Ammon's horn (tissue), 1 donor: ENCODE measurements at regions not wholly inside any gene's neighbourhood (a gene's known extent, or its start where the extent isn't known, plus 50 kb on each side); places are given as distances from the start of the nearest gene placed in this dataset.

Source experiments
- DNase-seq: peaks from one replicate; pipeline ENCODE4 v3.0.0-alpha.2; 2016; ENCODE audit warnings: low spot score

DNA sequence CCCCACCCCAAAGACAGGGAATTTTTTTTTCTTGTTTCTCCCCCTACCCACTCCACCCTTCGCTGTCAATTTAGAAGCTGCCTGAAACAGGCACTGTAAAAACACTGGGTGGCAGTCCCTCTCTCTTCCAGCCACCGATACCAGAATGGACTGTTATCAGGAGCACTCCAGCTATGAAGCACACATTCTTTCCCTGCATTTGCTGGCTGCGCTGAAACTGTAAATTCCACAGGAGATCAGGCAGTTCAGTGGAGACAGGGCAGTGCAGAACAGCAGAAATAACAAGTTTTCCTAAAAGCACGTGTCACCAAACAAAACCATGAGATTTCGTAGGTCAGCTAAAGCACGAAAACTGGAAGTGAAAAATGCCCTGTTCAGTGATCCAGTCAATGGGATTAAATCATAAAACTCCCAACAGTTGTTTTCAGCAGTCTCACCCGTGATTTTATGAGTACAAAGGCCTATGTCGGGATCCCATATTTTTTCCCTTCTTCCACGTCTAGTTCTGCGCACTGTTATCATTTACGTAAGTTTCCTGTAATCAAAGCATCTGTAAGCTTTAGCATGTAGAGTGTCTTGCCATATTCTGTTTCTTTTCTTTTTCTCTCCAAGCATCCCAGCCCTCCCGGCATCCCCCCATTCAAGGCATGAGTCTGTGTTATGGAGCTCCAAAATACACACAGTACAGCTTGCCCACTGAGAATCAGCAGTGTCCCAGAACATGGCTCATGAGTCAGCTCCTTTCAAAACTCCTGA is 359.9 kb upstream of the EPHA7 start:
- DNase-seq = peak; percentile 68

- no peak for DNase-seq
These were observed 339.8 kb upstream of the EPHA7 start for GRCh38 chr6:93759190-93759589.

GRCh38 chr6:93751969-93752368 is 332.6 kb upstream of the EPHA7 start:
- DNase-seq = no peak

DNA sequence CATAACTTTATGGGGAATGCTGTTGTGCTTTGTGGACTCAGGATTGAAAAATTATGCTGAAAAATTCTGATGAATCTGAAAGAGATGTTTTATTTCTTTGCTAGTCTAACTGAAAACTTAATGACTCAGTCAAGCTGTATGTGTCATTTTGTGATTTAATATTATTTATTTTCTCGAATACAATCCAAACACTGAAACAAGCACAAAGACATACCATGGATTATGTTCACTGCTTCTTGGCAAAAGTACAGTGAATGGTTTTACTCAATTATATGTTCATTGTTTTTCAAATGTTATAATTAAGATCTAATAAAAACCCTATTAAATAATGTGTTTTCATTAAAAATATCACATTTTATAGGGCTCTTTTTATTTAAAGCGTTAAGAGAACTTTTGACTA is 330.6 kb upstream of the EPHA7 start:
- DNase-seq = no peak

DNA sequence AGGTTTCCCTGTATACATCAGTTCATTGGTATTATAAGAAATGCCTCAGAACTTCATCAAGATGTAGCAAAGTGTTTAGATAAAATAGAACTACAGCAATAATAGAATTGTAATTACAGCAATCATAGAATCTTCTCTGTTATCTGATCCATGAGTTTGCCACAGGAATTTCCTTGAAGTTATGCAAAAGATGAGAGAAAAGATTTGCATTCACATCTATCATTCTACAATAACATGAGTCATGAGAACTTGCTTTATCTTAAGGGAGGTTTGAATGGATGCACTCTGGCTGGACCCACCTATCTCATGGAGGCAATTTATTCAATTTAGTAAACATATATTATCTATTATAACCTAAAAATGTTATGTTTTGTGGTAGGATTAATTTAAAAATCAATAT is 329.8 kb upstream of the EPHA7 start:
- no peak for DNase-seq

DNA sequence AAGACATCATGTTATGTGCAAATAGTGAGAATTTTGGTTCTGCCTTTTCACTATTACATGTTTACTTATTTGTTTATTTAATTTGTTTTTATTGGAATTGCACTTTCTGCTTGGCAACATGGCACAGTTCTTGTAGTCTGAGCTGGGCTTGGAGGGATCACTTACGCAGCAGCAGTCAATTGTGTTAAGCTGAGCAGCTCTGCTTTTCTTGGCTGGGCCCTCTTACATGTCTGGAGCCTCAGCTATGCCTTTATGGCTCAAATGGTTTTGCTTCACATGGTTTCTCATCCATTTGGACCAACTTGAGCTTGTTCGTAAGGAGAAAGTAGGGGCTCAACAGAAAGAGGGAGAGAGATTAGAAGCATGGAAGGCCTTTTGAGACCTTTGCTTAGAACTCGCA is 327.5 kb upstream of the EPHA7 start:
- no peak for DNase-seq

DNA sequence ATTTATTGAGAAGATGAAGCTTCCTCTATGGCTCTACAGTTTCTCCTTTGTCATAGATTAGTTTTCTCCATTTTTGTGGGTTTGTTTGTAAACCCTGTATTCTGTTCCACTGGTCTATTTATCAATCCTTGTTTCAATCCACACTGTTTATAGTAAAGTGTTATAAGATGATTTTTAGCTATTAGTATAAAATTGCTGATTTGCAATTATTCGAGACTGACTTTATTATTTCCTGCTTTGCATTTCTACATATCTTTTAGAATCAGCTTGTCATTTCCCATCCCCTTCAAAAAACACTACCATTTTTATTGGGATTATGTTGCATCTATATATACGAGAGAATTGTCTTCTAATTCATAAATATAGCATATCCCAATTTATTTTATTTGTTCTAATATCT is 325.9 kb upstream of the EPHA7 start:
- no peak for DNase-seq

GRCh38 chr6:93735099-93735498 is 315.7 kb upstream of the EPHA7 start:
- DNase-seq = no peak

DNA sequence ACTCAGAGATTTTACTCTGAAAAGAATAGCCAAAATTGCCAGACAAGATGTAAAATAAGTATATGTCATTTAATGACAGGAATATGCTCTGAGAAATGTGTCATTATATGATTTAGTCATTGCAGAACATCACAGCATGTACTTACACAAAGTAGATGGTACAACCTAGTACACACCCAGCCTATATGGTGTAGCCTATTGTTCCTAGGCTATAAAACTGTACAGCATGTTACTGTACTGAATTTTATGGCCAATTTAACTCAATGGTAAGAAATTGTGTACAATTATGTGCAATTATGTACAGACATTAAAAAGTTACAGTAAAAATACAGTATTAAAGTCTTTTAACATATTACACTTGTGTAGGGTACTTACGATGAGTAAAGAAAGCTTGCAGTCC is 311.9 kb upstream of the EPHA7 start:
- DNase-seq = no peak

- DNase-seq = no peak
These were observed 308.8 kb upstream of the EPHA7 start for GRCh38 chr6:93728150-93728549.

DNA sequence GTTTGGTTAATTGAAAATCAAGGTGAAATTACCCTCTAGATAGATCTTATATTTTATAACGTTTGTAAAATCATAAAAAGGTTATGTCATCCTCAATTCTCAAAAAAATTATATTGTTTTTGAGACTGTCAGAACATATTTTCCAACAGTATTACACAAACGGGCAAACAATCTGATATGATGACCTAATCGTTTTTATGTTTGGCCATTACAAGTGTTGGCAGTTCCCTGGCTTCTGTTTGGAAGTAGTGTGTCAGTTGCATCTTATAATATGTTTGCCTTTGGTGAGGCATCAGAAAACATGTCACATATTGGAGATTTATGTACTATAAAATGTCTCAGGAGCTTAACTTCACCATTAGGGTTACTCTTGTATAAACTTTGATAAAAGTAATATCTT is 308.1 kb upstream of the EPHA7 start:
- no peak for DNase-seq

- peak; percentile 37 for DNase-seq
These were observed 302.2 kb upstream of the EPHA7 start for GRCh38 chr6:93721386-93722048.

DNA sequence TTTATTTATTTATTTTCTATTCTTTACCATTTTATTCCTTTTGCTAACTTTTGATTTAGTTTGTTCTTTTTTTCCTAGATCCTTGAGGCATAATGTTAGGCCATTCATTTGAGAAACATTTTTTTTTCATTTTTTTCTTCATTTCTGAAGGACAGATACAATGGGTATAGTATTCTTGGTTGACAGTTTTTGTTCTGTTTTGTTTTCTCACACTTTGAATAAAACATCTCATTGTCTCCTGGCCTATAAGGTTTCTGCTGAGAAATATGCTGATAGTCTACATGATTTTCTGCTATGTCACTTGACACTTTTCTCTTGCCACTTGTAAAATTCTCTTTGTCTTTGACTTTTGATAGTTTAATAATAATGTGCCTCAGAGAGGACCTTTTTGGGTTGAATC is 294.6 kb upstream of the EPHA7 start:
- no peak for DNase-seq

GRCh38 chr6:93703431-93703830 is 284.1 kb upstream of the EPHA7 start:
- DNase-seq = no peak

DNA sequence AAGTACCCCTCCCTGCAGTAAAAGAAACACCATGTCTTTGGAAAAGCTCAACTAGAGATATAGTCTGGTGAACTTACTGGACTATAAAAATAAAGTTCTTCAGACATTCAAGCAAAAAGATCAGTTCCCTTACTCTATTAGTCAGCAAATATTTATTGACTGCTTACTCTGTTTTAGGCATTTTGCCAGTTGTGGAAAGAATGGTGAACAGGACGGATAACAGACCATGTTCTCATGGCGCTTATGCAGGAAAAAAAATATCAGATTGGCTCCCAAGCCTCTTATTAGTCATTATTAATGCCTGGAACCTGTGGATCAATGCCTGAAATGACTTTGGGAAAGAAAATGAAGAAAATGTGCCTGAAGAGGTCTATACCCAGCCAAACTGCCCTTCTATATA is 282.2 kb upstream of the EPHA7 start:
- DNase-seq = no peak

- DNase-seq = no peak
These were observed 266.1 kb upstream of the EPHA7 start for GRCh38 chr6:93685494-93685893.

DNA sequence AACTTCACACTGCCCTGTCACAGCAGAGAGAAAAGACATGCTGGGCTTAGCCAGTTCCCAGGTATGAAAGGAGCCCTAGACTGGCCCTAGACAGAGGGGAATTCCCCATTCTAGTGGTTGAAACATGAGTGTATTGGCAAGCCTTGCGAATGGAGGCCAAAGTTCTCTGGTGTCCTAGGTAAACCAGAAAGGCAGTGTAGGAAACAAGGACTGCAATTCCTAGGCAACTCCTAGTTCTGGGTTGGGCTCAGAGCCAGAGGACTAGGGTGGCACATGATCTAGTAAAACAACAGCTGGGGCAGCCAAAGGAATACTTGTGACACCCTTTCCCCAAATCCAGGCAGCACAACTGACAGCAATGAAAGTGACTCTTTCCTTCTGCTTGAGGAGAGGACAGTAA is 265.0 kb upstream of the EPHA7 start:
- no peak for DNase-seq

- DNase-seq = no peak
These were observed 260.5 kb upstream of the EPHA7 start for GRCh38 chr6:93679836-93680235.

DNA sequence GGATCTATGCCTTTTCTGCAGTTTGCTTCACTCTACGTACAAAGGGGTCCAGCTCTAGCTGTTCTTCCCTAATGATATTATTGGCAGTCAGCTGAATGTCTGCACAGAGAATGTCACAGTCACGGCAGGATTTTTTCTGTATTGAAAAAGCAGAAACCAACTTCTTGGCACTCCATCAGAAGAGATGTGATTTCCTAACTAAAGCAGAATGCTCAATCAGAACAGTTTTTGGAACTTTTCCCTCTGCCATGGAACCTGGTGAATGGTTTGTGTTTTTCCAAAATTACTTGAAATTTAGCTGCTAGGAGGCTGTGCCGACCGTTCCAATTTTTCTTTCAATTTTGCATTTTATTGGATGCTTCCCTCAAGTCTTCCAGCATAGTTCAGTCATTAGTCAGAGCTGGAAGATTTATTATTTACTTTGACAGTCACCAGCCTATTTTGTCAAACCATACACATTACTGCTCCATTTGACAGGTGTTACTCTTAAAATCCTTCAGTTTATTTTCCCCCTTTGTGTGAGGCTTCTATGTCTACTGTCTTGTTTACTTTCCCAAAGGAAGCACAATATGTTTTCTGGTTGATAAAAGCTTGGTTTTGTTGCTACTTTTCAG is 259.6 kb upstream of the EPHA7 start:
- DNase-seq = peak; percentile 42

- no peak for DNase-seq
These were observed 258.1 kb upstream of the EPHA7 start for GRCh38 chr6:93677264-93677965.

DNA sequence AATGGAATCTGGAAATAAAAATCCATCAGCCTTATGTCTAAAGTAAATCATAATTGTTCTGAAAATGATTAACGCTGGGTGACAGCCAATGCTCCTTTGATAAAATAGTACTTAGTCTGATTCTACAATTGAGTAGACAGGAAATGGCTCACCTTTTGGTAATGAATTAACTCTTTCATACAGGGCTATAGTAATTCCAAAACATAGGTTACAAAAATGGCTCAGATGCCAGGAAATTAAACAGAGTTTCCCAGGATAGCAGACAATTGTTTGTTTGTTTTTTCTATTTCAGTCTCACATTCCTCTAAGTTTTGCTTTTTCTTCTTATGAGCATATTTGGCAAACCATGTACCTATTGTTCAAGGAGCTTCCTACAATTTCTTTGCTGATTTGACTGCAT is 257.2 kb upstream of the EPHA7 start:
- DNase-seq = no peak

DNA sequence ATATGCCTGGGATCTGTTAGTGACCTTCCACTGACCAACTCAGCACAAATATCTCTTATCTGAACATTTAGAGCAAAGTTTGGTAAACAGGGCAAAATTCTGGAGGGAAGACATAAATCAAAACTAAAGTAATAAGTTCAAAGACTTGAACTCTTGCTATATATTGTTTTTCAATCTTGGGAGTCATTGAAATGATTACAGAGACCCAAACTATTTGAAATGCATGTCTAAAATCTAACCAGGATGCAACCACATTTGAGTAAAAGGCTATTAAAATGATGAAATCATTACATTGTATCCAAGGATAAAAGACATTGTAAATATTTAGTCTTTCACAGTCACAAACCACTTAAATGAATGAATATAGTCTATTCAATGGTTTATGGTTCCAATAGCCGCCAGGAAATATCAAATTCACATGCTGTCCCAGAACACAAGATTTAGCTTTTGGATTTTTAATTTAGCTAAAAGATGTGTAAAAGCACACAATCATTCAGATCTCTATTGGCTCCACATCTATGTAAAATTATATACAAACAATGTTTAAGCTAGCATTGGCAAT is 256.6 kb upstream of the EPHA7 start:
- no peak for DNase-seq

DNA sequence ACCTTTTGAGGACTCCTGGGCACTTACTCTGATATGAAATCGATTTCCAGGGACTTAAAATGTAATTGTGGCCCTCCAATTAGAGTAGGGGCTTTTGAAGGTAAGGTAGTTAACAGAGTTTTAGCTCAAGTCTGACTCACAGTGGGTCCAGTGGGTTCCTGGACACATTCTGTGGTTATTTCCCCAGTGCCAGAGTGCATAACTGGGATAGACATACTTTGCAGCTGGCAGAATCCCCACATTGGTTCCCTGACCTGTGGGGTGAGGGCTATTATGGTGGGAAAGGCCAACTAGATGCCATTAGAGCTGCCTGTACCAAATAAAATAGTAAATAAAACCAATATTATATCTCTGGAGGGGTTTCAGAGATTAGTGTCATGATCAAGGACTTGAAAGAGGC is 243.8 kb upstream of the EPHA7 start:
- no peak for DNase-seq
